ENCODE measurements at regions not wholly inside any gene's neighbourhood (a gene's known extent, or its start where the extent isn't known, plus 50 kb on each side); places are given as distances from the start of the nearest gene placed in this dataset.

DNA sequence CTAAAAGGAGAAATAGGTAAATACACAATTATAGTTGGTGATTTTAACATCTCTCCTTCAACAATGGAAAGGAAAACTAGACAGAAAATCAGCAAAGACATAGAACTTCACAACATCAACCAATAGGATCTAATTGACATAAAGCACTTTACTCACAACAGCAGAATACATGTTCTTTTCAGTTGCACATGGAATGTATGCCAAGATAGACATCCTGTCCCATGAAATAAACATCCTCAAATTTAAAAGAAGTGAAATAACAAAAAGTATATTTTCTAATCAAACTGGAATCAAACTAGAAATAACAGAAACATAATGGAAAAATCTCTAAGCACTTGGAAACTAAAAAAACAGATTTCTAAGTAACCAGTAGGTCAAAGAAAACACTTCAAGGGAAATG is 296.2 kb upstream of the RGS6 start:
- H3K27ac ChIP-seq (replicated peaks) = no peak overlapping the region
- no peaks in the 10 kb centered on the region for H3K27me3 ChIP-seq (ENCODE audit: insufficient read depth, poor library complexity, severe bottlenecking)
- no peak for DNase-seq (ENCODE audit: low read depth in 1 of 2, low spot score in 1 of 2)
- H3K4me3 ChIP-seq (replicated peaks; ENCODE audit: insufficient read depth, low read length) = no peak overlapping the region
- TF ChIP-seq GABPA (IDR thresholded peaks at IDR 0.05; ENCODE audit: low read depth) = no peak
- TF ChIP-seq, protein P1, sequence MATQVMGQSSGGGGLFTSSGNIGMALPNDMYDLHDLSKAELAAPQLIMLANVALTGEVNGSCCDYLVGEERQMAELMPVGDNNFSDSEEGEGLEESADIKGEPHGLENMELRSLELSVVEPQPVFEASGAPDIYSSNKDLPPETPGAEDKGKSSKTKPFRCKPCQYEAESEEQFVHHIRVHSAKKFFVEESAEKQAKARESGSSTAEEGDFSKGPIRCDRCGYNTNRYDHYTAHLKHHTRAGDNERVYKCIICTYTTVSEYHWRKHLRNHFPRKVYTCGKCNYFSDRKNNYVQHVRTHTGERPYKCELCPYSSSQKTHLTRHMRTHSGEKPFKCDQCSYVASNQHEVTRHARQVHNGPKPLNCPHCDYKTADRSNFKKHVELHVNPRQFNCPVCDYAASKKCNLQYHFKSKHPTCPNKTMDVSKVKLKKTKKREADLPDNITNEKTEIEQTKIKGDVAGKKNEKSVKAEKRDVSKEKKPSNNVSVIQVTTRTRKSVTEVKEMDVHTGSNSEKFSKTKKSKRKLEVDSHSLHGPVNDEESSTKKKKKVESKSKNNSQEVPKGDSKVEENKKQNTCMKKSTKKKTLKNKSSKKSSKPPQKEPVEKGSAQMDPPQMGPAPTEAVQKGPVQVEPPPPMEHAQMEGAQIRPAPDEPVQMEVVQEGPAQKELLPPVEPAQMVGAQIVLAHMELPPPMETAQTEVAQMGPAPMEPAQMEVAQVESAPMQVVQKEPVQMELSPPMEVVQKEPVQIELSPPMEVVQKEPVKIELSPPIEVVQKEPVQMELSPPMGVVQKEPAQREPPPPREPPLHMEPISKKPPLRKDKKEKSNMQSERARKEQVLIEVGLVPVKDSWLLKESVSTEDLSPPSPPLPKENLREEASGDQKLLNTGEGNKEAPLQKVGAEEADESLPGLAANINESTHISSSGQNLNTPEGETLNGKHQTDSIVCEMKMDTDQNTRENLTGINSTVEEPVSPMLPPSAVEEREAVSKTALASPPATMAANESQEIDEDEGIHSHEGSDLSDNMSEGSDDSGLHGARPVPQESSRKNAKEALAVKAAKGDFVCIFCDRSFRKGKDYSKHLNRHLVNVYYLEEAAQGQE (IDR thresholded peaks at IDR 0.05; ENCODE audit: insufficient replicate concordance, low read depth) = no peak
- TF ChIP-seq SPI1 (IDR thresholded peaks at IDR 0.05; ENCODE audit: borderline replicate concordance, low read depth) = no peak
- no peak for TF ChIP-seq POLR2AphosphoS5 (IDR thresholded peaks at IDR 0.05; ENCODE audit: low read depth)
- TF ChIP-seq, protein P2, sequence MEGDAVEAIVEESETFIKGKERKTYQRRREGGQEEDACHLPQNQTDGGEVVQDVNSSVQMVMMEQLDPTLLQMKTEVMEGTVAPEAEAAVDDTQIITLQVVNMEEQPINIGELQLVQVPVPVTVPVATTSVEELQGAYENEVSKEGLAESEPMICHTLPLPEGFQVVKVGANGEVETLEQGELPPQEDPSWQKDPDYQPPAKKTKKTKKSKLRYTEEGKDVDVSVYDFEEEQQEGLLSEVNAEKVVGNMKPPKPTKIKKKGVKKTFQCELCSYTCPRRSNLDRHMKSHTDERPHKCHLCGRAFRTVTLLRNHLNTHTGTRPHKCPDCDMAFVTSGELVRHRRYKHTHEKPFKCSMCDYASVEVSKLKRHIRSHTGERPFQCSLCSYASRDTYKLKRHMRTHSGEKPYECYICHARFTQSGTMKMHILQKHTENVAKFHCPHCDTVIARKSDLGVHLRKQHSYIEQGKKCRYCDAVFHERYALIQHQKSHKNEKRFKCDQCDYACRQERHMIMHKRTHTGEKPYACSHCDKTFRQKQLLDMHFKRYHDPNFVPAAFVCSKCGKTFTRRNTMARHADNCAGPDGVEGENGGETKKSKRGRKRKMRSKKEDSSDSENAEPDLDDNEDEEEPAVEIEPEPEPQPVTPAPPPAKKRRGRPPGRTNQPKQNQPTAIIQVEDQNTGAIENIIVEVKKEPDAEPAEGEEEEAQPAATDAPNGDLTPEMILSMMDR (IDR thresholded peaks at IDR 0.05; ENCODE audit: insufficient read depth, low read length) = no peak

DNA sequence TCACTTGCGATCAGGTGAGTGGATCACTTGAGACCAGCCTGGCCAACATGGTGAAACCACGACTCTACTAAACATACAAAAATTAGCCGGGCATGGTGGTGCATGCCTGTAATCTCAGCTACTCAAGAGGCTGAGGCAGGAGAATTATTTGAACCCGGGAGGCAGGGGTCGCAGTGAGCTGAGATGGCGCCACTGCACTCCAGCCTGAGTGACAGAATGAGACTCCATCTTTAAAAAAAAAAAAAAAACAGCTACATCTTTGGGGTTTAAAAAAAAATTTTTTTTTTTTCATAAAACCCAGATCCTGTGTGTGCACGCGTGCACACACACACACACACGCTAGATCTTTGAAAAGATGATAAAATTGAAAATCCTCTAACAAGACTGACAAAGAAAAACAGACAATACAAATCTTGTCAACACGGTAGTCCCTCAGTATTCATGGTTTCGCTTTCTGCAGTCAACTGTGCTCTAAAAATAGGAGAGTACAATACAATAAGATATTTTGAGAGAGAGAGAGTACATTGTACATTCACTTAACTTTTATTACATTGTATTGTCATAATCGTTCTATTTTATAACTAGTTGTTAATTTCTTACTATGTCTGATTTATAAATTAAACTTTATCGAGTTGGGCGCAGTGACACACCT is 295.3 kb upstream of the RGS6 start:
- Histone ChIP-seq H3K27me3 (ENCODE audit: insufficient read depth, poor library complexity, severe bottlenecking) (no peaks in the 10 kb centered on the region), H3K27ac (replicated peaks) (no peak overlapping the region), H3K4me3 (replicated peaks; ENCODE audit: insufficient read depth, low read length) (no peak overlapping the region)
- no peak for DNase-seq (ENCODE audit: low read depth in 1 of 2, low spot score in 1 of 2)
- TF ChIP-seq POLR2AphosphoS5 (IDR thresholded peaks at IDR 0.05; ENCODE audit: low read depth) (no peak), GABPA (IDR thresholded peaks at IDR 0.05; ENCODE audit: low read depth) (no peak), SPI1 (IDR thresholded peaks at IDR 0.05; ENCODE audit: borderline replicate concordance, low read depth) (no peak)
- TF ChIP-seq, protein P2 (IDR thresholded peaks at IDR 0.05; ENCODE audit: insufficient read depth, low read length) = no peak
- TF ChIP-seq, protein P1 (IDR thresholded peaks at IDR 0.05; ENCODE audit: insufficient replicate concordance, low read depth) = no peak

DNA sequence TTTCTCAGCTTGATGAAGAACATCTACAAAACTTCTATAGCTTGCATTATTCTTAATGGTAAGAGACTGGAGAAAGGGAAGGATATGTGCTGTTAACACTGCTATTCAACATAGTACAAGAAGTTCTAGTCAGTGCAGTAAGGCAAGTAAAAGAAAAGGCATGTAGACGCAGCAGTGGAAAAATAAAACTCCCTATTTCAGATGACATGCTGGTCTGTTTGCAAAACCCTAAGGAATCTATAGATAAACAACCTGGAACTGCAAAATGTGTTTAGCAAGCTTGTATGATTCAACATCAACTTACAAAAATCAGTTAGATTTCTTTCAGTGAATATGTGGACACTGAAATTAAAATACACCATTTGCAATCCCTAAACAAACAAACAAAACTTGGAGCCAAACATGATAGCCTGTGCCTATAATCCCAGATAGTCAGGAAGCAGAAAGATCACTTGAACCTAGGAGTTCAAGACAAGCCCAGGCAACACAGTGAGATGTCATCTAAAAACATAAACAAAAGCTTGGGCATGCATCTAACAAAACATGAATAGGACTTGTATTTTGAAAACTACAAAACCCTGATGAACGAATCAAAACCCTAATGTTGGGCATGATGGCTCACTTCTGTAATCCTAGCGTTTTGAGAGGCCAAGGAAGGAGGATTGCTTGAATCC is 293.6 kb upstream of the RGS6 start:
- H3K4me3 ChIP-seq (replicated peaks; ENCODE audit: insufficient read depth, low read length) = no peak overlapping the region
- DNase-seq (ENCODE audit: low read depth in 1 of 2, low spot score in 1 of 2) = no peak
- TF ChIP-seq, protein P1 (IDR thresholded peaks at IDR 0.05; ENCODE audit: insufficient replicate concordance, low read depth) = no peak
- TF ChIP-seq, protein P2 (IDR thresholded peaks at IDR 0.05; ENCODE audit: insufficient read depth, low read length) = no peak
- TF ChIP-seq GABPA (IDR thresholded peaks at IDR 0.05; ENCODE audit: low read depth) (no peak), POLR2AphosphoS5 (IDR thresholded peaks at IDR 0.05; ENCODE audit: low read depth) (no peak), SPI1 (IDR thresholded peaks at IDR 0.05; ENCODE audit: borderline replicate concordance, low read depth) (no peak)
- H3K27ac ChIP-seq (replicated peaks) = no peak overlapping the region
- H3K27me3 ChIP-seq (ENCODE audit: insufficient read depth, poor library complexity, severe bottlenecking) = no peaks in the 10 kb centered on the region
